HG03103 (cell line): ENCODE measurements at regions not wholly inside any gene's neighbourhood (a gene's known extent, or its start where the extent isn't known, plus 50 kb on each side); places are given as distances from the start of the nearest gene placed in this dataset.

ENCODE experiments used
- ATAC-seq: cut with Tn5 transposase; IDR thresholded peaks from one replicate; pipeline ENCODE4 v1.9.1; 2021; ENCODE audit warnings: low read depth; ENCODE audit not compliant: unreplicated experiment

GRCh38 chr10:61110188-61110844, 166.3 kb upstream of the RHOBTB1 start:
- ATAC-seq = no peak

GRCh38 chr10:61108915-61109314, 164.9 kb upstream of the RHOBTB1 start:
- no peak for ATAC-seq

- ATAC-seq = no peak
Measured at GRCh38 chr10:61100887-61101286, 156.9 kb upstream of the RHOBTB1 start.

GRCh38 chr10:61099756-61100155, 155.8 kb upstream of the RHOBTB1 start:
- no peak for ATAC-seq

- no peak for ATAC-seq
Measured at GRCh38 chr10:61098966-61099365, 155.0 kb upstream of the RHOBTB1 start.

GRCh38 chr10:61097026-61097425, 153.0 kb upstream of the RHOBTB1 start:
- no peak for ATAC-seq

- no peak for ATAC-seq
Measured at GRCh38 chr10:61096056-61096455, 152.1 kb upstream of the RHOBTB1 start.

GRCh38 chr10:61091531-61091930, 147.5 kb upstream of the RHOBTB1 start:
- ATAC-seq = no peak

- ATAC-seq = no peak
Measured at GRCh38 chr10:61089251-61089650, 145.3 kb upstream of the RHOBTB1 start.

- ATAC-seq = no peak
Measured at GRCh38 chr10:61084493-61084892, 140.5 kb upstream of the RHOBTB1 start.

- ATAC-seq = no peak
Measured at GRCh38 chr10:61081301-61081700, 137.3 kb upstream of the RHOBTB1 start.

- no peak for ATAC-seq
Measured at GRCh38 chr10:61078542-61079275, 134.7 kb upstream of the RHOBTB1 start.

- ATAC-seq = no peak
Measured at GRCh38 chr10:61076572-61077114, 132.7 kb upstream of the RHOBTB1 start.

- no peak for ATAC-seq
Measured at GRCh38 chr10:61073391-61073790, 129.4 kb upstream of the RHOBTB1 start.

- ATAC-seq = no peak
Measured at GRCh38 chr10:61071580-61071979, 127.6 kb upstream of the RHOBTB1 start.

GRCh38 chr10:61068471-61068870, 124.5 kb upstream of the RHOBTB1 start:
- no peak for ATAC-seq

GRCh38 chr10:61067671-61068336, 123.8 kb upstream of the RHOBTB1 start:
- no peak for ATAC-seq

- ATAC-seq = no peak
Measured at GRCh38 chr10:61066661-61067344, 122.8 kb upstream of the RHOBTB1 start.

- ATAC-seq = no peak
Measured at GRCh38 chr10:61065051-61065450, 121.1 kb upstream of the RHOBTB1 start.

- no peak for ATAC-seq
Measured at GRCh38 chr10:61064356-61064755, 120.4 kb upstream of the RHOBTB1 start.

- ATAC-seq = no peak
Measured at GRCh38 chr10:61063901-61064300, 119.9 kb upstream of the RHOBTB1 start.
